ENCODE measurements at regions not wholly inside any gene's neighbourhood (a gene's known extent, or its start where the extent isn't known, plus 50 kb on each side); places are given as distances from the start of the nearest gene placed in this dataset.
A peak's percentile ranks its signal among the peaks of the same experiment; 100 is the strongest.

DNA sequence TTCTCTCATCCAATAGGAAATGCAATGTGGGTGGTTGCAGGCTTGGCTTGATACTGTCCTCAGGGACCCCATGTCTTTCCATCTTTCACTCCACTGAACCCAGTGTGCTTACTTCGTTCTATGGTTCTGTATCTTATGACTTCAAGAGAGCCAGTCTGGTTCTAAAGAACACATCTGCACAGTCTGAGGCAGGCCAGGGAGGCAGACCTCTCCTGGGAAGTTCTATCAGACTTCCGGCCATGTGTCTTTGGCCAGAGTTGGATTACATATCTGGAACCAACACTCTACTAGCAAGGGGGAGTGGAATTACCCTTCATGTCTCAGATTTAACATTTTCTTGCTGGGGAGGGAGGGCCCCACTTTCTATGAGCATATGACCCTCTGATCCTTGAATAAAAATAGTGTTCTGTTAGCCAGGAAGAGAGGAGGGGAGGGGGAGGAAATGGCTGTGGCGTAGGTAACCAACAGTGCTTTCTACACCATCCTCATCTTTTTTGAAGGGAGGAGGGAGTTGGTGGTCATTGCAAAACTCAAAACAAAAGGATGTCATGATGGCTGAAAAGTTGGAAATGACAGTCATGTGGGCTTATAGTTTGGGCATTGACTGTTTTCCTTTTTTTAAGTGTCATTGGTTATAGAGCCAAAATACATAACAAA, 370.2 kb downstream of the GATA3 start:
- no peak for DNase-seq (ENCODE audit: extremely low spot score in 2 of 2)
- Histone ChIP-seq H3K27ac (no peak overlapping the region), H3K4me3 (no peak overlapping the region), H3K9me3 (no peaks in the 10 kb centered on the region), H3K27me3 (no peaks in the 10 kb centered on the region), H3K36me3 (no peaks in the 10 kb centered on the region), H3K4me1 (no peaks in the 10 kb centered on the region)
- intact Hi-C loops (cut with DNase I), result no loop called here
- no peak for TF ChIP-seq POLR2AphosphoS5 (IDR thresholded peaks at IDR 0.05; ENCODE audit: insufficient read depth in 1 of 2, low read depth in 1 of 2)
- no peak for TF ChIP-seq POLR2A (IDR thresholded peaks at IDR 0.05)
- TF ChIP-seq, protein P1, sequence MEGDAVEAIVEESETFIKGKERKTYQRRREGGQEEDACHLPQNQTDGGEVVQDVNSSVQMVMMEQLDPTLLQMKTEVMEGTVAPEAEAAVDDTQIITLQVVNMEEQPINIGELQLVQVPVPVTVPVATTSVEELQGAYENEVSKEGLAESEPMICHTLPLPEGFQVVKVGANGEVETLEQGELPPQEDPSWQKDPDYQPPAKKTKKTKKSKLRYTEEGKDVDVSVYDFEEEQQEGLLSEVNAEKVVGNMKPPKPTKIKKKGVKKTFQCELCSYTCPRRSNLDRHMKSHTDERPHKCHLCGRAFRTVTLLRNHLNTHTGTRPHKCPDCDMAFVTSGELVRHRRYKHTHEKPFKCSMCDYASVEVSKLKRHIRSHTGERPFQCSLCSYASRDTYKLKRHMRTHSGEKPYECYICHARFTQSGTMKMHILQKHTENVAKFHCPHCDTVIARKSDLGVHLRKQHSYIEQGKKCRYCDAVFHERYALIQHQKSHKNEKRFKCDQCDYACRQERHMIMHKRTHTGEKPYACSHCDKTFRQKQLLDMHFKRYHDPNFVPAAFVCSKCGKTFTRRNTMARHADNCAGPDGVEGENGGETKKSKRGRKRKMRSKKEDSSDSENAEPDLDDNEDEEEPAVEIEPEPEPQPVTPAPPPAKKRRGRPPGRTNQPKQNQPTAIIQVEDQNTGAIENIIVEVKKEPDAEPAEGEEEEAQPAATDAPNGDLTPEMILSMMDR (IDR thresholded peaks at IDR 0.05), result no peak

DNA sequence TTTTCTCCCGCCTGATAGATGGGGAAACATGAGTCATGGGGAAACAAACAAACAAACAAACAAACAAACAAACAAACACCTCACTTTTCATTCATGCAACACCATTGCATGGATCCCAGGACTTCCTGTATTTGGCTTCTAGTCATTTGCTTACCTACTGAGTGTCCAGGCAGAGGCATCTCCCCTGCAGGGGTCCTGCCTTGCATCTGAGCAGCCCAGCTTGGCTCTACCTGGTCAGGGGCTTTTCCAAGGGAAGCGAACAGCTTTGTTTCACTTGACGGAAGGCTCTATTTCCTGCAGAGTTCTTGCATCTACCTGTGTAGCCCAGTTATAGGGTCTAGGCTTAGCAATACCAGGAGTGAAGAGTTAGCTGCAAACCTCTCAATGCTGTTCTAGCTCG, 374.2 kb downstream of the GATA3 start:
- DNase-seq (ENCODE audit: extremely low spot score in 2 of 2), result no peak
- H3K4me1 ChIP-seq, result no peaks in the 10 kb centered on the region
- TF ChIP-seq POLR2A (IDR thresholded peaks at IDR 0.05) (no peak), POLR2AphosphoS5 (IDR thresholded peaks at IDR 0.05; ENCODE audit: insufficient read depth in 1 of 2, low read depth in 1 of 2) (no peak)
- TF ChIP-seq, protein P1 (IDR thresholded peaks at IDR 0.05), result no peak
- no peaks in the 10 kb centered on the region for H3K27me3 ChIP-seq
- no peak overlapping the region for H3K4me3 ChIP-seq
- no peaks in the 10 kb centered on the region for H3K9me3 ChIP-seq
- no peak overlapping the region for H3K27ac ChIP-seq
- no peaks in the 10 kb centered on the region for H3K36me3 ChIP-seq
- intact Hi-C loops (cut with DNase I), result no loop called here

DNA sequence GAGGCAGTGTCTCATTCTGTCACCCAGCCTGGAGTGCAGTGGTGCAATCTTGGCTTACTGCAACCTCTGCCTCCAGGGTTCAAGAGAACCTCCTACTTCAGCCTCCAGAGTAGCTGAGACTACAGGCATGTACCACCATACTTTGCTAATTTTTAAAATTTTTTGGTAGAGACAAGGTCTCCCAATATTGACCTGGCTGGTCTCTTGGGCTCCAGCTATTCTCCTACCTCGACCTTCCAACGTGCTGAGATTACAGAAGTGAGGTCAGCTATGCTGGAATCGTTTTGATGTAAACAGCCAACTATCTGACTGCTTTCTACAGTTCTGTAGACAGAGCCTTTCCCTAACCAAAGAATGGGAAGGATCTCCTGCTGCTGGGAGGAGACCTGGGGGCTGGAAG, 375.8 kb downstream of the GATA3 start:
- no peaks in the 10 kb centered on the region for H3K27me3 ChIP-seq
- DNase-seq (ENCODE audit: extremely low spot score in 2 of 2), result no peak
- no peak for TF ChIP-seq POLR2A (IDR thresholded peaks at IDR 0.05)
- no peak for TF ChIP-seq POLR2AphosphoS5 (IDR thresholded peaks at IDR 0.05; ENCODE audit: insufficient read depth in 1 of 2, low read depth in 1 of 2)
- TF ChIP-seq, protein P1 (IDR thresholded peaks at IDR 0.05), result no peak
- H3K4me3 ChIP-seq, result no peak overlapping the region
- H3K4me1 ChIP-seq, result no peaks in the 10 kb centered on the region
- intact Hi-C loops (cut with DNase I), result no loop called here
- no peaks in the 10 kb centered on the region for H3K36me3 ChIP-seq
- H3K27ac ChIP-seq, result no peak overlapping the region
- H3K9me3 ChIP-seq, result no peaks in the 10 kb centered on the region

DNA sequence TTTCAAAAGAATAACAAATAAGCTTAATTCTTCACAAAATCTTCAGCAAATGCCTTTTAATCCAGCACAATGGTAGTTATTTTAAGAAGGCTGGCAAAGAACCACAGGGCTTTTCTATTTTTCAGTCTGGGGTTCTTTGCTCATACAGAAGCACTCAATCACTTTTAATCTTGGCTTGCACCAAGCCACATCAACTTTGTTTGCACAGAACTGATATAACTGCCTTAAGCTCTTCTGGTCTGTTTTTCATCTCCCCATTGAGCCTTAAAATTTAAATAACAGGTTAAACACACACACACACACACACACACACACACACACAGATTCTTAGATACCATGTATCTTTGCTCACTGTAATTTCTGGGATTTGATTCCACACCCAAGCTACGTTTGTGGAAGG, 377.0 kb downstream of the GATA3 start:
- H3K27ac ChIP-seq, result no peak overlapping the region
- no peaks in the 10 kb centered on the region for H3K9me3 ChIP-seq
- intact Hi-C loops (cut with DNase I), result no loop called here
- no peaks in the 10 kb centered on the region for H3K4me1 ChIP-seq
- H3K27me3 ChIP-seq, result no peaks in the 10 kb centered on the region
- TF ChIP-seq POLR2A (IDR thresholded peaks at IDR 0.05) (no peak), POLR2AphosphoS5 (IDR thresholded peaks at IDR 0.05; ENCODE audit: insufficient read depth in 1 of 2, low read depth in 1 of 2) (no peak)
- TF ChIP-seq, protein P1 (IDR thresholded peaks at IDR 0.05), result no peak
- DNase-seq (ENCODE audit: extremely low spot score in 2 of 2), result no peak
- H3K4me3 ChIP-seq, result no peak overlapping the region
- H3K36me3 ChIP-seq, result no peaks in the 10 kb centered on the region

DNA sequence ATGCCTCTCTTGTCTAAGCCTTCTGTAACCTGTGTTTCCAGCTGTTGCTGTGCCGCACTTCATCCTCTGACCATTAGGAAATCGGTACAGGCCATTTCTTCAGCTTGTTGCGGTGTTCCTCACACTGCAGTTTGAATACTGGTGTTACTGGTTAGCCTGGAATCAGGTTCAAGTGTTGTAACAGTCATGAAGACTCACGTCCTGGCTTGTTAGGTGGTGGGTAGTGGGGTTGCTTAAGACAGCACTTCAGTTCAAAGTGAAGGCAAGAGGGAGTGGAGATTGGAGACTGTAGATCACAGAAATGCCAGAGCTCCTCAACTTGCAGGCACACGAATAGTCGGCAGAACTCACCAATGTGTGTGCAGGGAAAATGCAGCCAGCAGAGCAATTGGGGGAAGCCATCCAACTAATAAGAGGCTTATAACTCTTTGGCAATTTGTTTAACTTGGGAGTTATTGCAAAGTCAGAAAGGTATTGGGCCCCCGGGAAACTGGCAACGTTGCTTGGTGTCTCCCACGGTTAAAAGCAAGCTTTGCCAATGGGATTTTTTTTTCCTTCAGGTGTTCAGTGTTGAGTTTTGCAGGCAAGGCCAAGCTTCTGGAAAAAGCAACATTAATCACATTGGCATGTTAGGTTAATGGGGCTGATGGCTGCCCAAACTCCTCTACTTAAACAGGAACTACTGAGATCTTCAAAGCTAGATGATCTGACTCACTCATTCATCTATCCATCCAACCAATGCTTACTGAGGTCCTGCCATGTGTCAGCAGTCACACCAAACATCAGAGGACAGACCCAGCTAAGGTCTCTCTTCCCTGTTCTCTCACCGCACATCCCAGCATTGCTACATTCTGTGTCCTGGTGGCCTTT, 380.9 kb downstream of the GATA3 start:
- Histone ChIP-seq H3K9me3 (no peaks in the 10 kb centered on the region), H3K27me3 (no peaks in the 10 kb centered on the region), H3K27ac (no peak overlapping the region), H3K4me3 (no peak overlapping the region), H3K36me3 (no peaks in the 10 kb centered on the region), H3K4me1 (peaks cover 6% of the 10 kb centered on the region)
- no peak for DNase-seq (ENCODE audit: extremely low spot score in 2 of 2)
- intact Hi-C loops (cut with DNase I), result no loop called here
- TF ChIP-seq, protein P1 (IDR thresholded peaks at IDR 0.05), result no peak
- peak in 1 of 2 donors; percentile 57 for TF ChIP-seq POLR2AphosphoS5 (IDR thresholded peaks at IDR 0.05; ENCODE audit: insufficient read depth in 1 of 2, low read depth in 1 of 2)
